ENCODE measurements at regions not wholly inside any gene's neighbourhood (a gene's known extent, or its start where the extent isn't known, plus 50 kb on each side); places are given as distances from the start of the nearest gene placed in this dataset.
"Not testable (repeated sequence)": the region's sequence is repeated elsewhere in the genome, so short reads cannot be mapped to it uniquely, and the experiment has no call there.

DNA sequence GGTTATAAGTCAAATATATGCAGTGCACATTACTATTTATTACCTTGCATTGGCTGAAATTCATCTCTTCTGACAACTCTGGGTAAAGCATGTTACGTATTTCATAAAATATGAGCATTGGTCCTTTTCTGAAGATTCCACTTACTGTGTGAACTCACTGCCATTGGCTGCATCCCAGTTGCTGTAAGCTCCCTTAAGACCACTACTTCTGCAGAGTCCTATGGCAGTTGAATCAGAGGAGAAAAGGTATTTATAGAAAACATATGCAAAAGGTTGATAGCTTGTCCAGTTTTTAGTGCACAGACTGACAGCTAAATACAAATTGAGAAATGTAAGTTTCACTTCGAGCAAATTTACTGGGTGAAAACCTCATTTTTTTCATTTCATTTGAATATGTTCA, 394.6 kb upstream of the ARRDC3 start:
- Histone ChIP-seq H3K4me1 (ENCODE audit: control insufficient read depth, extremely low read depth, insufficient read depth, low read length) (no peaks in the 10 kb centered on the region), H3K27me3 (ENCODE audit: control insufficient read depth, insufficient read depth, low read length) (no peaks in the 10 kb centered on the region), H3K4me2 (ENCODE audit: extremely low read depth, insufficient read depth, low read length) (no peak overlapping the region), H2AFZ (ENCODE audit: low read length) (no peak overlapping the region), H3K4me3 (replicated peaks in 1 of 4; ENCODE audit: control extremely low read depth in 1 of 4, insufficient read depth in 1 of 4, low read depth in 3 of 4, low read length in 4 of 4) (no peak overlapping the region), H3K36me3 (ENCODE audit: control insufficient read depth, insufficient read depth, low read length) (no peaks in the 10 kb centered on the region), H3K9ac (ENCODE audit: insufficient read depth, low read length) (no peak overlapping the region), H3K27ac (ENCODE audit: insufficient read depth, low read length) (no peak overlapping the region), H3K9me3 (ENCODE audit: control insufficient read depth, insufficient read depth, low read depth, low read length) (no peaks in the 10 kb centered on the region), H3K79me2 (ENCODE audit: control insufficient read depth, insufficient read depth, low read length) (no peaks in the 10 kb centered on the region), H4K20me1 (ENCODE audit: control insufficient read depth, extremely low read depth, insufficient read depth, low read length) (no peaks in the 10 kb centered on the region)
- no peak for DNase-seq (ENCODE audit: low read depth in 2 of 2)
- TF ChIP-seq, protein P1, sequence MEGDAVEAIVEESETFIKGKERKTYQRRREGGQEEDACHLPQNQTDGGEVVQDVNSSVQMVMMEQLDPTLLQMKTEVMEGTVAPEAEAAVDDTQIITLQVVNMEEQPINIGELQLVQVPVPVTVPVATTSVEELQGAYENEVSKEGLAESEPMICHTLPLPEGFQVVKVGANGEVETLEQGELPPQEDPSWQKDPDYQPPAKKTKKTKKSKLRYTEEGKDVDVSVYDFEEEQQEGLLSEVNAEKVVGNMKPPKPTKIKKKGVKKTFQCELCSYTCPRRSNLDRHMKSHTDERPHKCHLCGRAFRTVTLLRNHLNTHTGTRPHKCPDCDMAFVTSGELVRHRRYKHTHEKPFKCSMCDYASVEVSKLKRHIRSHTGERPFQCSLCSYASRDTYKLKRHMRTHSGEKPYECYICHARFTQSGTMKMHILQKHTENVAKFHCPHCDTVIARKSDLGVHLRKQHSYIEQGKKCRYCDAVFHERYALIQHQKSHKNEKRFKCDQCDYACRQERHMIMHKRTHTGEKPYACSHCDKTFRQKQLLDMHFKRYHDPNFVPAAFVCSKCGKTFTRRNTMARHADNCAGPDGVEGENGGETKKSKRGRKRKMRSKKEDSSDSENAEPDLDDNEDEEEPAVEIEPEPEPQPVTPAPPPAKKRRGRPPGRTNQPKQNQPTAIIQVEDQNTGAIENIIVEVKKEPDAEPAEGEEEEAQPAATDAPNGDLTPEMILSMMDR (conservative IDR thresholded peaks at IDR 0.05 in 1 of 2, IDR thresholded peaks at IDR 0.05 in 1 of 2; ENCODE audit: low read depth in 1 of 2, low read length in 2 of 2) = no peak
- TF ChIP-seq EZH2 (IDR thresholded peaks at IDR 0.05; ENCODE audit: low read length, missing control alignments) = no peak

- Histone ChIP-seq H3K36me3 (ENCODE audit: control insufficient read depth, insufficient read depth, low read length) (no peaks in the 10 kb centered on the region), H2AFZ (ENCODE audit: low read length) (no peak overlapping the region), H3K9ac (ENCODE audit: insufficient read depth, low read length) (no peak overlapping the region), H3K4me2 (ENCODE audit: extremely low read depth, insufficient read depth, low read length) (no peak overlapping the region), H3K4me3 (replicated peaks in 1 of 4; ENCODE audit: control extremely low read depth in 1 of 4, insufficient read depth in 1 of 4, low read depth in 3 of 4, low read length in 4 of 4) (no peak overlapping the region), H4K20me1 (ENCODE audit: control insufficient read depth, extremely low read depth, insufficient read depth, low read length) (no peaks in the 10 kb centered on the region), H3K79me2 (ENCODE audit: control insufficient read depth, insufficient read depth, low read length) (no peaks in the 10 kb centered on the region), H3K4me1 (ENCODE audit: control insufficient read depth, extremely low read depth, insufficient read depth, low read length) (no peaks in the 10 kb centered on the region), H3K9me3 (ENCODE audit: control insufficient read depth, insufficient read depth, low read depth, low read length) (no peaks in the 10 kb centered on the region), H3K27me3 (ENCODE audit: control insufficient read depth, insufficient read depth, low read length) (no peaks in the 10 kb centered on the region), H3K27ac (ENCODE audit: insufficient read depth, low read length) (no peak overlapping the region)
- TF ChIP-seq, protein P1 (conservative IDR thresholded peaks at IDR 0.05 in 1 of 2, IDR thresholded peaks at IDR 0.05 in 1 of 2; ENCODE audit: low read depth in 1 of 2, low read length in 2 of 2) = no peak
- TF ChIP-seq EZH2 (IDR thresholded peaks at IDR 0.05; ENCODE audit: low read length, missing control alignments) = no peak
- no peak for DNase-seq (ENCODE audit: low read depth in 2 of 2)
Measured at GRCh38 chr5:91776249-91776648, 393.1 kb upstream of the ARRDC3 start.

- H3K27me3 ChIP-seq (ENCODE audit: control insufficient read depth, insufficient read depth, low read length) = no peaks in the 10 kb centered on the region
- no peak overlapping the region for H3K27ac ChIP-seq (ENCODE audit: insufficient read depth, low read length)
- no peaks in the 10 kb centered on the region for H3K4me1 ChIP-seq (ENCODE audit: control insufficient read depth, extremely low read depth, insufficient read depth, low read length)
- H4K20me1 ChIP-seq (ENCODE audit: control insufficient read depth, extremely low read depth, insufficient read depth, low read length) = no peaks in the 10 kb centered on the region
- no peak for DNase-seq (ENCODE audit: low read depth in 2 of 2)
- H3K9me3 ChIP-seq (ENCODE audit: control insufficient read depth, insufficient read depth, low read depth, low read length) = no peaks in the 10 kb centered on the region
- no peaks in the 10 kb centered on the region for H3K79me2 ChIP-seq (ENCODE audit: control insufficient read depth, insufficient read depth, low read length)
- no peak overlapping the region for H3K9ac ChIP-seq (ENCODE audit: insufficient read depth, low read length)
- H3K4me2 ChIP-seq (ENCODE audit: extremely low read depth, insufficient read depth, low read length) = no peak overlapping the region
- H3K36me3 ChIP-seq (ENCODE audit: control insufficient read depth, insufficient read depth, low read length) = no peaks in the 10 kb centered on the region
- H3K4me3 ChIP-seq (replicated peaks in 1 of 4; ENCODE audit: control extremely low read depth in 1 of 4, insufficient read depth in 1 of 4, low read depth in 3 of 4, low read length in 4 of 4) = no peak overlapping the region
- H2AFZ ChIP-seq (ENCODE audit: low read length) = no peak overlapping the region
- TF ChIP-seq, protein P1 (conservative IDR thresholded peaks at IDR 0.05 in 1 of 2, IDR thresholded peaks at IDR 0.05 in 1 of 2; ENCODE audit: low read depth in 1 of 2, low read length in 2 of 2) = no peak
- TF ChIP-seq EZH2 (IDR thresholded peaks at IDR 0.05; ENCODE audit: low read length, missing control alignments) = no peak
Measured at GRCh38 chr5:91770400-91770799, 387.3 kb upstream of the ARRDC3 start.

- not testable (repeated sequence) for H4K20me1 ChIP-seq (ENCODE audit: control insufficient read depth, extremely low read depth, insufficient read depth, low read length); H3K27me3 ChIP-seq (ENCODE audit: control insufficient read depth, insufficient read depth, low read length); H3K9ac ChIP-seq (ENCODE audit: insufficient read depth, low read length); H3K79me2 ChIP-seq (ENCODE audit: control insufficient read depth, insufficient read depth, low read length); H3K27ac ChIP-seq (ENCODE audit: insufficient read depth, low read length); H3K4me2 ChIP-seq (ENCODE audit: extremely low read depth, insufficient read depth, low read length); H3K36me3 ChIP-seq (ENCODE audit: control insufficient read depth, insufficient read depth, low read length); H2AFZ ChIP-seq (ENCODE audit: low read length); H3K9me3 ChIP-seq (ENCODE audit: control insufficient read depth, insufficient read depth, low read depth, low read length); H3K4me3 ChIP-seq (replicated peaks in 1 of 4; ENCODE audit: control extremely low read depth in 1 of 4, insufficient read depth in 1 of 4, low read depth in 3 of 4, low read length in 4 of 4); H3K4me1 ChIP-seq (ENCODE audit: control insufficient read depth, extremely low read depth, insufficient read depth, low read length); DNase-seq (ENCODE audit: low read depth in 2 of 2)
Measured at GRCh38 chr5:91757383-91757782, 374.3 kb upstream of the ARRDC3 start.

Data from fibroblast of lung (primary cell).